ENCODE measurements at regions not wholly inside any gene's neighbourhood (a gene's known extent, or its start where the extent isn't known, plus 50 kb on each side); places are given as distances from the start of the nearest gene placed in this dataset.

DNA sequence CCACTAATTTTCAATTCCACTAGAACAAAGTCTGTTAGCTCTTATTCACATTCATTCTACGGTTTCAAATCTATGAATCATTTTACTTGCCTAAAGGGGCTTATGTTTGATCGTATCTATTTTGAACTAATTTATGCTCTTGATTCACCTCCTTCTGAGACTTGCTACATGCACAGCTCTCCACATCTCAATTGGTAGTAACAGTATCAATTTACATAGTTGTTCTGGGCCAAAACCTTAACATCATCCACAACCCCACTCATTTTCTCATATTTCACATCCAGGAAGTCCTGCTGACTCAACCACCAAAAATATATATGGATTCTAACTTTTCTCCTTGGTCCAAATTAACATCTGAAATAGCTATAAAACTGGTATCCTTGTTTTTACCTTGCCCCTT is 208.6 kb downstream of the RASSF9 start:
- TF ChIP-seq POLR2A (IDR thresholded peaks at IDR 0.05), result no peak
- TF ChIP-seq, protein P1, sequence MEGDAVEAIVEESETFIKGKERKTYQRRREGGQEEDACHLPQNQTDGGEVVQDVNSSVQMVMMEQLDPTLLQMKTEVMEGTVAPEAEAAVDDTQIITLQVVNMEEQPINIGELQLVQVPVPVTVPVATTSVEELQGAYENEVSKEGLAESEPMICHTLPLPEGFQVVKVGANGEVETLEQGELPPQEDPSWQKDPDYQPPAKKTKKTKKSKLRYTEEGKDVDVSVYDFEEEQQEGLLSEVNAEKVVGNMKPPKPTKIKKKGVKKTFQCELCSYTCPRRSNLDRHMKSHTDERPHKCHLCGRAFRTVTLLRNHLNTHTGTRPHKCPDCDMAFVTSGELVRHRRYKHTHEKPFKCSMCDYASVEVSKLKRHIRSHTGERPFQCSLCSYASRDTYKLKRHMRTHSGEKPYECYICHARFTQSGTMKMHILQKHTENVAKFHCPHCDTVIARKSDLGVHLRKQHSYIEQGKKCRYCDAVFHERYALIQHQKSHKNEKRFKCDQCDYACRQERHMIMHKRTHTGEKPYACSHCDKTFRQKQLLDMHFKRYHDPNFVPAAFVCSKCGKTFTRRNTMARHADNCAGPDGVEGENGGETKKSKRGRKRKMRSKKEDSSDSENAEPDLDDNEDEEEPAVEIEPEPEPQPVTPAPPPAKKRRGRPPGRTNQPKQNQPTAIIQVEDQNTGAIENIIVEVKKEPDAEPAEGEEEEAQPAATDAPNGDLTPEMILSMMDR (IDR thresholded peaks at IDR 0.05), result no peak
